Esophagus squamous epithelium (tissue), 5 donors: ENCODE measurements at regions not wholly inside any gene's neighbourhood (a gene's known extent, or its start where the extent isn't known, plus 50 kb on each side); places are given as distances from the start of the nearest gene placed in this dataset.

Experiments used
- DNase-seq: peaks from one replicate; lab custom pipeline; 2025; lab: John Stamatoyannopoulos, UW
- H3K27ac ChIP-seq, 4 donors: fragments of 200-600 bp; sonication (generic); one replicate each; pipeline ENCODE4 v1.5.1; 2016 to 2019; ENCODE audit warnings: mild to moderate bottlenecking in 1 of 4
- H3K27me3 ChIP-seq, 4 donors: fragments of 200-600 bp; sonication (generic); 1 replicate in 3 of 4; 2 replicates in 1 of 4; pipeline versions ENCODE4 v1.5.1 to v1.6.0; 2017 to 2021; ENCODE audit warnings: antibody characterized with exemption in 1 of 4
- H3K36me3 ChIP-seq, 3 donors: fragments of 200-600 bp; sonication (generic); one replicate each; pipeline ENCODE4 v1.5.1; 2016 to 2019
- H3K4me1 ChIP-seq, 3 donors: fragments of 200-600 bp; sonication (generic); one replicate each; pipeline ENCODE4 v1.5.1; 2017 to 2019
- H3K4me3 ChIP-seq, 4 donors: fragments of 200-600 bp; sonication (generic); 1 replicate in 3 of 4; 2 replicates in 1 of 4; pipeline ENCODE4 v1.5.1; 2016 to 2019; ENCODE audit warnings: mild to moderate bottlenecking in 2 of 4, moderate library complexity in 1 of 4
- H3K9me3 ChIP-seq, 3 donors: fragments of 200-600 bp; sonication (generic); one replicate each; pipeline ENCODE4 v1.5.1; 2016 to 2019
- POLR2A ChIP-seq, 4 donors: fragments of 450-650 bp; IDR thresholded peaks; one replicate each; pipeline ENCODE4 v1.6.1; 2017; ENCODE audit warnings: antibody characterized with exemption in 4 of 4, mild to moderate bottlenecking in 4 of 4, moderate library complexity in 3 of 4
- WGBS, 2 donors: methylation state at CpG; one replicate each; pipeline ENCODE4 v1.1.5; 2018; 5-methylcytosine and 5-hydroxymethylcytosine counted together
- intact Hi-C: fragments of 100-400 bp; cut with DNase I; formaldehyde crosslinking; loops from one replicate; pipeline ENCODE4 v1.15.0; 2022
- TF ChIP-seq, protein P1 (sequence below), 6 experiments: fragments of 450-650 bp in 4 of 6; fragments of 200-600 bp in 2 of 6; sonication (generic) in 2 of 6; IDR thresholded peaks; one replicate each; pipeline ENCODE4 v1.5.1; 2016 to 2019; ENCODE audit warnings: antibody characterized with exemption in 6 of 6, mild to moderate bottlenecking in 4 of 6, moderate library complexity in 4 of 6
- donor health status: DM: yes; HTN: yes; CAD: no.

DNA sequence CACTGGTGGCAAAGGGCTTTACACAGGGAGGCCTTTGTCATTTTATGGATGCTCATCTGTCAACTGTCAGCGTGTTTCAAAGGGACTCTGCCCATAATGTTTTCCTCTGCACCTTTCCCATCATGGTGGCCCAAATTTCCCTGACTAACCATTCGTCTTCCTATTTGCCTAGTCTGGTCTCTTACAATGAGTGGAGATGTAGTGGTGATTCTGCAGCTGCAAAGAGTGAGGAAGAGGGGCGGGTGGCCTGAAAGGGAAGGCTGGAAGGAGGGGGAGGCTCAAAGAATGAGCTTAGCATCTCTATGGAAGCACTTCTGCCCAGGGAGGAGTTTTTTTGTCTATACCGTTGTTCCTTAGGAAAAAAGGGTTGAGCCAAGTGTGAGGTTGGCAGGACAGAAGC, 447.5 kb downstream of the NKX6-1 start:
- Histone ChIP-seq H3K9me3 (no peaks in the 10 kb centered on the region), H3K27ac (no peak overlapping the region), H3K27me3 (no peaks in the 10 kb centered on the region), H3K4me1 (no peaks in the 10 kb centered on the region), H3K4me3 (no peak overlapping the region), H3K36me3 (no peaks in the 10 kb centered on the region)
- TF ChIP-seq, protein P1, sequence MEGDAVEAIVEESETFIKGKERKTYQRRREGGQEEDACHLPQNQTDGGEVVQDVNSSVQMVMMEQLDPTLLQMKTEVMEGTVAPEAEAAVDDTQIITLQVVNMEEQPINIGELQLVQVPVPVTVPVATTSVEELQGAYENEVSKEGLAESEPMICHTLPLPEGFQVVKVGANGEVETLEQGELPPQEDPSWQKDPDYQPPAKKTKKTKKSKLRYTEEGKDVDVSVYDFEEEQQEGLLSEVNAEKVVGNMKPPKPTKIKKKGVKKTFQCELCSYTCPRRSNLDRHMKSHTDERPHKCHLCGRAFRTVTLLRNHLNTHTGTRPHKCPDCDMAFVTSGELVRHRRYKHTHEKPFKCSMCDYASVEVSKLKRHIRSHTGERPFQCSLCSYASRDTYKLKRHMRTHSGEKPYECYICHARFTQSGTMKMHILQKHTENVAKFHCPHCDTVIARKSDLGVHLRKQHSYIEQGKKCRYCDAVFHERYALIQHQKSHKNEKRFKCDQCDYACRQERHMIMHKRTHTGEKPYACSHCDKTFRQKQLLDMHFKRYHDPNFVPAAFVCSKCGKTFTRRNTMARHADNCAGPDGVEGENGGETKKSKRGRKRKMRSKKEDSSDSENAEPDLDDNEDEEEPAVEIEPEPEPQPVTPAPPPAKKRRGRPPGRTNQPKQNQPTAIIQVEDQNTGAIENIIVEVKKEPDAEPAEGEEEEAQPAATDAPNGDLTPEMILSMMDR (IDR thresholded peaks at IDR 0.05): no peak
- no peak for TF ChIP-seq POLR2A (IDR thresholded peaks at IDR 0.05)
- 48% methylated on average over 4 of the region's 4 CpGs for WGBS, 2 donors
- intact Hi-C loops: no loop called here
- DNase-seq: no peak

DNA sequence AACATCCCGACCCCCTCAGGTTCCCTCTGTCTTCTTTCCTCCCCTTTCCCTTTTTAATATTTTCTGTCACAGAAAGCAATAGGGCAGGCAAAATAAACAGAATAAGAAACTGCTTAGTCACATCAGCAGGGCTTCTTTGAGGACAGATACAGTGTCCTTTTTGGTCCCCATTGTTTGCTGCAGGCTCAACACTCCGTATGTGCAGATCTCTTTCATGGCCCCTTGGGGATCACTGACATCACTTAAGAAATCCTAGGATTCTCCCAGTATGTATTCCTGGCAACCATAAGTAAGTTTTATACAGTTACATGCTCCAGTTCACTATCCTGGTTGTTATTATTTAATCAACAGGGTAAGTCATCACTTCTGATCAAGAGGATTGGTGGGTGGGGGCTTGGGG, 448.0 kb downstream of the NKX6-1 start:
- Histone ChIP-seq H3K27ac (no peak overlapping the region), H3K4me3 (no peak overlapping the region), H3K27me3 (no peaks in the 10 kb centered on the region), H3K4me1 (no peaks in the 10 kb centered on the region), H3K36me3 (no peaks in the 10 kb centered on the region), H3K9me3 (no peaks in the 10 kb centered on the region)
- DNase-seq: no peak
- WGBS, 2 donors: 28 to 64% methylated on average over 2 of the region's 2 CpGs
- no peak for TF ChIP-seq POLR2A (IDR thresholded peaks at IDR 0.05)
- TF ChIP-seq, protein P1 (IDR thresholded peaks at IDR 0.05): no peak
- intact Hi-C loops: no loop called here

DNA sequence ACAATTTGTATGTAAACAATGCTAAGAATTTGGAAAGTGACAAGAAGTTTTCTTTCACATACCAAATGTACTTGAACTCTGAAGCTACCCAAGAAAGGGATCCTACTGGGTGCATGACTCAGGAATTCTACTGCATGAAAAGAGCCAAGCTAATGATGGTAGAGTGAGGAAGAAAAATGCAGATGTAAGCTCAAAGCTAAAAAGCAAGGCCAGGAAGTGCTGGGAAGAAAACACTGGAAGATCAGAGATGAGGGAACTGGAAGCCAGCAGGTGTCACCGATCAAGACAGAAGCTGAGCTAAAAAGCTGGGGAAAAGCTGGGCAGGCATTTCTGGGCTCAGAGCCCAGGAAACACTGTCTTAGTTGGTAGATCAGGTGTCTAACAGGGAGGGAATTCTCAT, 449.1 kb downstream of the NKX6-1 start:
- no peak overlapping the region for H3K4me3 ChIP-seq
- H3K36me3 ChIP-seq: no peaks in the 10 kb centered on the region
- H3K27me3 ChIP-seq: no peaks in the 10 kb centered on the region
- H3K27ac ChIP-seq: no peak overlapping the region
- H3K4me1 ChIP-seq: no peaks in the 10 kb centered on the region
- intact Hi-C loops: no loop called here
- DNase-seq: no peak
- TF ChIP-seq POLR2A (IDR thresholded peaks at IDR 0.05): no peak
- TF ChIP-seq, protein P1 (IDR thresholded peaks at IDR 0.05): no peak
- H3K9me3 ChIP-seq: no peaks in the 10 kb centered on the region
- 13 to 20% methylated on average over 1 of the region's 1 CpG for WGBS, 2 donors

DNA sequence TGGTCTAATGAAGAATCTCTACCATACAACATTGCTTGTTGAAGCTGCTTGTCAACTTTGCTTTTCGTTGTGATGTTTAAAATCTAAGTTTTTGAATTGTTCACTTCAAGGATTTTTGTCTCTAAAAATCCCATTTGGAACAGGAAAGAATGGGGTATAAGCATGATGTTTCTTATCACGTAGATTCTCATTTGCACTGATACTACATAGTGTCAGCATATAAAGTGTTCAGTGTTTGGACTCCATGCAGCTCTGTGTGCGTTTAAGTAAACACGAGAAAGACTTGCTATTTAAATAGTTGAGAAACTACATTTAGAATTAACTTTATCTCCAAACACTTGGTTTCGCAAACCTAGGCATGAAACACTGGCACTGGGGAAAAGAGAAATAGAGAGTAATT, 452.5 kb downstream of the NKX6-1 start:
- intact Hi-C loops: no loop called here
- no peaks in the 10 kb centered on the region for H3K27me3 ChIP-seq
- TF ChIP-seq POLR2A (IDR thresholded peaks at IDR 0.05): no peak
- H3K27ac ChIP-seq: no peak overlapping the region
- no peak for DNase-seq
- no peaks in the 10 kb centered on the region for H3K4me1 ChIP-seq
- no peaks in the 10 kb centered on the region for H3K36me3 ChIP-seq
- WGBS, 2 donors: 48 to 59% methylated on average over 5 of the region's 5 CpGs
- no peak overlapping the region for H3K4me3 ChIP-seq
- H3K9me3 ChIP-seq: no peaks in the 10 kb centered on the region

DNA sequence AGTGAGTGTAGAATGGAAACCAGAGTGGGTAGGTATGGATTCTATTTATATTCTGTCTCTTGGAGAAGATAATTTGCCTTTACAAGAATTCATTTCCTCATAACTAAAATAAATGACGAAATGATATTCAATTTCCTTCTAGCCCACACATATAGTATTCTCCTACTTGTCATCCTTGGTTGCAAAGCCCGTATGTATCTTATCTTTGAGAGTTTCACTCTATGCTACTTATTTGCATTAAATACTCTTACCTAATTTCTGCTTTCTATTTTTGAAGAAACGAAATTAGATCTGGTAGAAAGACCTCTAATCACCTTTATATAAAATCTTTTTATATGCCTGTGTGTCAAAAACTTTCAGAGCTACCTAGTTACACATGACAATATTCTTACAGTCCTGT, 457.7 kb downstream of the NKX6-1 start:
- intact Hi-C loops: no loop called here
- WGBS, 2 donors: 57 to 59% methylated on average over 3 of the region's 3 CpGs
- H3K27ac ChIP-seq: no peak overlapping the region

More for the DNA sequence above, 457.7 kb downstream of the NKX6-1 start:
- no peaks in the 10 kb centered on the region for H3K9me3 ChIP-seq
- H3K4me1 ChIP-seq: no peaks in the 10 kb centered on the region
- no peak for DNase-seq
- H3K27me3 ChIP-seq: no peaks in the 10 kb centered on the region
- H3K4me3 ChIP-seq: no peak overlapping the region
- H3K36me3 ChIP-seq: no peaks in the 10 kb centered on the region
- no peak for TF ChIP-seq POLR2A (IDR thresholded peaks at IDR 0.05)
- TF ChIP-seq, protein P1 (IDR thresholded peaks at IDR 0.05): no peak
